ENCODE measurements at regions not wholly inside any gene's neighbourhood (a gene's known extent, or its start where the extent isn't known, plus 50 kb on each side); places are given as distances from the start of the nearest gene placed in this dataset.
"Not testable (repeated sequence)": the region's sequence is repeated elsewhere in the genome, so short reads cannot be mapped to it uniquely, and the experiment has no call there.

DNA sequence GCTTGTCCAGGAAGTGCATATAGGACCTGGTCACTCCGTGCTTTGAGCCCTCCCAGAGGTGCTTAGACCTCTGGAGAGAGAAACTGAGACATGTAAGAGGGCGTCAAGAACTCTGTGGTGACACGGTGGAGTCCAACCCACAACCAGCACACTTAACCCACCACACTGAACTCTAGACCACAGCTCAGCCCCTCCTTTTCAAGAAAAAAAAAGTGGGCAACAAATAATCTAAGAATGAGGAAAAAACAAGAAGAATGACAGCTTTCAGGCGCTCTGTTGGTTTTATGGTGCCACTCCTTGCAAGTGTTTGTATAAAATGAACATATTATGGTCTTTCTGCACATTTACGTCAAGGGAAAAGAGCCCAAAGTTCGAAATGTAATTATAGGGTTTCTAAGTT lies 50.2 kb upstream of the SNAPC3 start:
- DNase-seq: no peak

GRCh38 chr9:15371448-15371845 lies 51.2 kb upstream of the SNAPC3 start:
- DNase-seq: no peak

- DNase-seq: no peak
Observed at GRCh38 chr9:15370466-15371447, 51.9 kb upstream of the SNAPC3 start.

GRCh38 chr9:15369871-15370270 lies 52.8 kb upstream of the SNAPC3 start:
- DNase-seq: no peak

DNA sequence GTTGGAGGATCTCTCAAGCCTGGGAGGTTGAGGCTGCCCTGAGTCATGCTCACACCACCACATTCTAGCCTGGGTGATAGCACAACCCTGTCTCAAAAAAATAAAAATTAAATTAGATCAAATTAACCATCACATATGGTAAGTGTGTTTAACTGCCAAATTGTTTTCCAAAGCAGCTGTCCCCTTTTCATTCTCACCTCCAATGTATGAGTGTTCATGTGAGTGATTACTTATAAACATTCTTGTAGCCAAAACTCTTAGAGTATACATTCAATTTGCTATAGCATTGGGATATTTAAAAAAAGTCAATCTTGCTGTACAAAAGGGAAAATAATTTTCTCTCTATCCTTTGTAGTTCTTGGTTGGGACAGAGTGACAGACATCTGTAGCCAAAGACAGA lies 53.4 kb upstream of the SNAPC3 start:
- no peak for DNase-seq

DNA sequence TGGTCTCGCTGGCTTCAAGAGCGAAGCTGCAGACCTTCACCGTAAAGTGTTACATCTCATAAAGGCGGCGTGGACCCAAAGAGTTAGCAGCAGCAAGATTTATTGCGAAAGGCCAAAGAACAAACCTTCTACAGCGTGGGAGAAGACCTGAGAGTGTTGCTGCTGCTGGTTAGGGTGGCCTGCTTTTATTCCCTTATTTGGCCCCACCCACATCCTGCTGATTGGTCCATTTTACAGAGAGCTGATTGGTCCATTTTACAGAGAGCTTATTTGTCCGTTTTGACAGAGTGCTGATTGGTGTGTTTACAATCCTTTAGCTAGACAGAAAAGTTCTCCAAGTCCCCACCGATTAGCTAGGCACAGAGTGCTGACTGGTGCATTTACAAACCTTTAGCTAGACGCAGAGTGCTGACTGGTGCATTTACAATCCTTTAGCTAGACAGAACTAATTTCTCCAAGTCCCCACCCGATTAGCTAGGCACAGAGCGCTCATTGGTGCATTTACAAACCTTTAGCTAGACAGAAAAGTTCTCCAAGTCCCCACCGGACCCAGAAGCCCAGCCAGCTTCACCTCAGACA lies 57.6 kb upstream of the SNAPC3 start:
- not testable (repeated sequence) for DNase-seq

- DNase-seq: no peak
Observed at GRCh38 chr9:15361737-15362136, 54.7 kb upstream of the TTC39B start.

DNA sequence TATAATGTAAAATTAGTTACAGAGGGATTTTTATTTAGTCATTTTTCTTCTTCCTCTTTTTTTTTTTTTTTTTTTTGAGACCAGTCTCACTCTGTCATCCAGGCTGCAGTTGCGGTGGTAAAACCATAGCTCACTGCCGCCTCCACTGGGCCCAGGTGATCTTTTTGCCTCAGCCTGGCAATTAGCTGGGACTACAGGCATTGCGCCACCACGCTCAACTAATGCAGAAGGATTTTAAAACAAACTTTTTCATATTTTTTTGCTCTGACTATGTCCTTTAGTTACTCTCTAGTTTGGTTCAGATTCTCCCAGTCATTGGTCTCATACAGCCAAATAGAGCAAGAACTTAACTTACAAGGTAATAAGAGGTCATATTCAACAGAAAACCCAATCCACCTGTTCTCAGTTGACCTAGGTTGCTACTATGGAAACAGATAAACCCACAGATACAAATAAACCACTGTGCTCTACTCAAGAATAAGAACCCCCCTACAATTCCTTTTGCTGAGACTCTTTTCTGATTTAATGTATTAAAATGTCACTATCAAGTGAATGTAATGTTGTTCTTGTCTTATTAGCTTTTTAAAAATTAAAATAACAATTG lies 50.1 kb upstream of the TTC39B start:
- peak in 1 of 2 donors; percentile 23 for DNase-seq

Measured in bone marrow (tissue), 2 donors.